HepG2 (cell line): ENCODE measurements at regions not wholly inside any gene's neighbourhood (a gene's known extent, or its start where the extent isn't known, plus 50 kb on each side); places are given as distances from the start of the nearest gene placed in this dataset.
"Not testable (repeated sequence)": the region's sequence is repeated elsewhere in the genome, so short reads cannot be mapped to it uniquely, and the experiment has no call there.

Source experiments
- CREM ChIP-seq, 2 experiments: sonication (generic) in 1 of 2; formaldehyde crosslinking in 1 of 2; IDR thresholded peaks; 2 replicates each; pipeline versions ENCODE4 v1.4.0 to v1.6.1; 2016 to 2020; ENCODE audit warnings: antibody characterized with exemption in 1 of 2, mild to moderate bottlenecking in 1 of 2, missing genetic modification reagents in 1 of 2
- EEA1 ChIP-seq: sonication (generic); formaldehyde crosslinking; IDR thresholded peaks from 2 replicates; pipeline ENCODE4 v1.5.1; 2020; ENCODE audit warnings: mild to moderate bottlenecking, missing genetic modification reagents, borderline replicate concordance
- PHF21A ChIP-seq: sonication (generic); formaldehyde crosslinking; IDR thresholded peaks from 2 replicates; pipeline ENCODE4 v1.5.0; 2020; ENCODE audit warnings: mild to moderate bottlenecking, missing genetic modification reagents
- RAD21 ChIP-seq: fragments of 450-650 bp; formaldehyde crosslinking; IDR thresholded peaks from 2 replicates; pipeline ENCODE4 v1.5.0; 2020; ENCODE audit warnings: mild to moderate bottlenecking
- ZSCAN20 ChIP-seq: sonication (generic); formaldehyde crosslinking; IDR thresholded peaks from 2 replicates; pipeline ENCODE4 v1.4.0; 2020; ENCODE audit warnings: missing genetic modification reagents, mild to moderate bottlenecking, borderline replicate concordance
- TF ChIP-seq, protein P1 (sequence below): IDR thresholded peaks from 2 replicates; pipeline ENCODE4 v1.6.1; 2016

DNA sequence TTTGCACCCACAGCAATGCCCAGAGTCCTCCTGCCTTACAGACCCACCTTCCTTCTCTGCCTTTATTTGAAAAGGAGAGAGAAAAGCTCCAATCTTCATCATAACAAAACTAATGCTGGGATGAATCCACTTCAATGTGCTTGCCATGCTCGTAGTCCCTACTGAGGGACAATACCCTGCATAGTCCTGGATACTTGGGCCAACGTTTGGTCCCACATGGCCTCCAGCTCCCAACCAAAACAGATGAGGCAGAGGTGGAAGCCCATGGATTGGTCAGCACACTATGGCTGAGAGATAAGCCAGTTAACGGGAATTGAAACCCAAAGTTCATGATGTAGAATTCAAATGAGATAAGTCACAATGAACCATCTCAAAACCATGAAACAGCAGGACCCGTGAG is 115.8 kb downstream of the KBTBD2 start:
- TF ChIP-seq, protein P1, sequence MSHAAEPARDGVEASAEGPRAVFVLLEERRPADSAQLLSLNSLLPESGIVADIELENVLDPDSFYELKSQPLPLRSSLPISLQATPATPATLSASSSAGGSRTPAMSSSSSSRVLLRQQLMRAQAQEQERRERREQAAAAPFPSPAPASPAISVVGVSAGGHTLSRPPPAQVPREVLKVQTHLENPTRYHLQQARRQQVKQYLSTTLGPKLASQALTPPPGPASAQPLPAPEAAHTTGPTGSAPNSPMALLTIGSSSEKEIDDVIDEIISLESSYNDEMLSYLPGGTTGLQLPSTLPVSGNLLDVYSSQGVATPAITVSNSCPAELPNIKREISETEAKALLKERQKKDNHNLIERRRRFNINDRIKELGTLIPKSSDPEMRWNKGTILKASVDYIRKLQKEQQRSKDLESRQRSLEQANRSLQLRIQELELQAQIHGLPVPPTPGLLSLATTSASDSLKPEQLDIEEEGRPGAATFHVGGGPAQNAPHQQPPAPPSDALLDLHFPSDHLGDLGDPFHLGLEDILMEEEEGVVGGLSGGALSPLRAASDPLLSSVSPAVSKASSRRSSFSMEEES (CRISPR knock-in tag): not testable (repeated sequence)
- not testable (repeated sequence) for TF ChIP-seq PHF21A (CRISPR knock-in tag); ZSCAN20 (CRISPR knock-in tag); RAD21; EEA1; CREM (IDR thresholded peaks at IDR 0.05); CREM (CRISPR knock-in tag; IDR thresholded peaks at IDR 0.05)
